ENCODE measurements at regions not wholly inside any gene's neighbourhood (a gene's known extent, or its start where the extent isn't known, plus 50 kb on each side); places are given as distances from the start of the nearest gene placed in this dataset.
"Not testable (repeated sequence)": the region's sequence is repeated elsewhere in the genome, so short reads cannot be mapped to it uniquely, and the experiment has no call there.

- Mint-ChIP-seq H3K9me3 (no peaks in the 10 kb centered on the region), H3K27ac (no peak overlapping the region), H3K4me1 (ENCODE audit: low read depth) (peaks cover 27% of the 10 kb centered on the region), H3K27me3 (peaks cover 5% of the 10 kb centered on the region), H3K4me3 (no peak overlapping the region), H3K36me3 (ENCODE audit: low read depth) (no peaks in the 10 kb centered on the region)
- intact Hi-C loops (cut with micrococcal nuclease): no loop called here
These were observed 59.6 kb upstream of the MAN2A1 start for GRCh38 chr5:109630093-109630492.

DNA sequence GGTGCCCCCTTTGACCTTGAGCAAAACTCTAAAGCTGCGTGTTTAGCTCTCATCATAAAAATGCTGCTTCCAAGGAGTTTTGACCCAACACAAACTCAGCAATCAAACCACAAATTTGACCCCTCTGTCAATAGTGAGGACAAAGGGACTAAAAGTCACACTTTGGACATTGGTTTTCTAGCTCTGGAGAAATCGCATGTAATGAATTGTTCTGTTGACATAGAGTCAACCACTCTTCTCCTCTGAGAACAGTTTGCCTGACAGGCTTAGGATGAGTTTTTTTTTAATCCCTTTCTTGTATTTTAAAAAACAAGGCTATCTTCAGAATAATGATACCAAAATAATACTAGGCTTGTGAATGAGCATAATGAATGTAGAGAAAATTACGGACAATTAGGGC is 61.1 kb upstream of the MAN2A1 start:
- H3K4me3 Mint-ChIP-seq: no peak overlapping the region
- H3K36me3 Mint-ChIP-seq (ENCODE audit: low read depth): no peaks in the 10 kb centered on the region
- peaks cover 6% of the 10 kb centered on the region for H3K27me3 Mint-ChIP-seq
- peaks cover 27% of the 10 kb centered on the region for H3K4me1 Mint-ChIP-seq (ENCODE audit: low read depth)
- H3K27ac Mint-ChIP-seq: no peak overlapping the region
- H3K9me3 Mint-ChIP-seq: no peaks in the 10 kb centered on the region
- intact Hi-C loops (cut with micrococcal nuclease): no loop called here

DNA sequence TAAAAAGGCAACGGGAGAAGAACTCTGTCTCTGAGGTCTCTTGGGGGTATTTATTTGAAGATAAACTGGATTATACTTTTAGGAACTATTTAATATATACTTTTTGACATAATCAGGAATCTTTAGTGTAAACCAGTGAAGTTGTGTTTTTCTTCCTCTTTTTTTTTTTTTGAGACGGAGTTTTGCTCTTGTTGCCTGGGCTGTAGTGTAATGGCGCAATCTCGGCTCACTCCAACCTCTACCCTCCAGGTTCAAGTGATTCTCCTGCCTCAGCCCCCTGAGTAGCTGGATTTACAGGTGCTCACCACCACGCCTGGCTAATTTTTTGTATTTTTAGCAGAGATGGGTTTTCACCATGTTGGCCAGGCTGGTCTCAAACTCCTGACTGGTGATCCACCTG is 68.5 kb upstream of the MAN2A1 start:
- H3K4me3 Mint-ChIP-seq; H3K9me3 Mint-ChIP-seq; H3K36me3 Mint-ChIP-seq (ENCODE audit: low read depth); H3K27ac Mint-ChIP-seq; H3K27me3 Mint-ChIP-seq: not testable (repeated sequence)
- intact Hi-C loops (cut with micrococcal nuclease): loop anchor here (2.0 kb wide), 1 partner anchor 16 kb away; no protein-coding TSS in a partner anchor
- peaks cover 21% of the 10 kb centered on the region for H3K4me1 Mint-ChIP-seq (ENCODE audit: low read depth)

DNA sequence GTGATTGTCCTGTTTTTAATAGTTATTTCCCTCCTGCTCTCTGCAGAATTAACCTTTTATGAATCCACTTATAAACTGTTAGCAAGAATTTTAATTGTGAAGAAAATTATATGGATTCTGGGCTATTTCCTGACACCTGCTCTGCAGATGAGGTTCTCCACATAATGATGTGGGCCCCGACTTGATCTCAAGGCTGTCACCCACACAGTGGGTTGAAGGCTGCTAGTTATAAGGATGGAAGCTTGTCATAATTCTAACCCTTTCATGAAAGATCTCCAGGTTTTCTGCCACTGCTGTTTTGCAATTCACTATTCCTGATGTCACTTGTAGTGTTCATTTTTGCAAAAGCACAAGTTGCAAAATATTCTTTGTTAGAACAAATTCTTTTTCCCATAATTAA is 69.1 kb upstream of the MAN2A1 start:
- intact Hi-C loops (cut with micrococcal nuclease): loop anchor here (2.0 kb wide), 1 partner anchor 16 kb away; no protein-coding TSS in a partner anchor
- Mint-ChIP-seq H3K9me3 (no peaks in the 10 kb centered on the region), H3K36me3 (ENCODE audit: low read depth) (no peaks in the 10 kb centered on the region), H3K4me3 (no peak overlapping the region), H3K4me1 (ENCODE audit: low read depth) (peaks cover 16% of the 10 kb centered on the region), H3K27me3 (peaks cover 4% of the 10 kb centered on the region), H3K27ac (no peak overlapping the region)

- Mint-ChIP-seq H3K36me3 (ENCODE audit: low read depth) (no peaks in the 10 kb centered on the region), H3K9me3 (no peaks in the 10 kb centered on the region), H3K27me3 (peaks cover 1% of the 10 kb centered on the region), H3K4me3 (no peak overlapping the region), H3K27ac (no peak overlapping the region), H3K4me1 (ENCODE audit: low read depth) (peaks cover 16% of the 10 kb centered on the region)
- intact Hi-C loops (cut with micrococcal nuclease): loop anchor here (2.0 kb wide), 1 partner anchor 17 kb away; no protein-coding TSS in a partner anchor
These were observed 70.1 kb upstream of the MAN2A1 start for GRCh38 chr5:109619606-109620005.

GRCh38 chr5:109619021-109619460 is 70.7 kb upstream of the MAN2A1 start:
- H3K4me3 Mint-ChIP-seq: no peak overlapping the region
- intact Hi-C loops (cut with micrococcal nuclease): no loop called here
- no peak overlapping the region for H3K27ac Mint-ChIP-seq

DNA sequence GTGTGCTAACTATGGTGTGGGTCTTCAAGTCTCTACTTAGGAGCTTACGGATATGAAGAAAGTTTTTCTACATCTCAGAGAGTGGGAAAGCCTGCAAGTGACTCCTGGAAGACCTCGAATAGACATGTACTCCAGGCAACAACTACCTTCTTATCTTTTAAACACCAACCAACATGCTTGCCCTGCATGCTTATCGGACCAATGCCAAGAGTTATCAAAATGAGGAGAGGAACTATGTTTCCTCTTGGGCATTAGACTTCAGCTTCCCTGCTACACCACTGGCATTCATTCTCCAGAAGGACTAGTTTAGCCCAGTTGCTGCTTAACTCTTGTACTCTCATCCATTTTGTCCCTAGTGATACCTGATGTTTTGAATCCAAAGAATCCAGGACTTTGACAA is 74.7 kb upstream of the MAN2A1 start:
- no peaks in the 10 kb centered on the region for H3K36me3 Mint-ChIP-seq (ENCODE audit: low read depth)
- H3K4me3 Mint-ChIP-seq: no peak overlapping the region
- peaks cover 8% of the 10 kb centered on the region for H3K9me3 Mint-ChIP-seq
- no peaks in the 10 kb centered on the region for H3K27me3 Mint-ChIP-seq
- intact Hi-C loops (cut with micrococcal nuclease): no loop called here
- no peak overlapping the region for H3K27ac Mint-ChIP-seq
- H3K4me1 Mint-ChIP-seq (ENCODE audit: low read depth): peaks cover 16% of the 10 kb centered on the region

More at GRCh38 chr5:109619021-109619460, 70.7 kb upstream of the MAN2A1 start:
- Mint-ChIP-seq H3K36me3 (ENCODE audit: low read depth) (no peaks in the 10 kb centered on the region), H3K4me1 (ENCODE audit: low read depth) (peaks cover 16% of the 10 kb centered on the region), H3K27me3 (no peaks in the 10 kb centered on the region), H3K9me3 (no peaks in the 10 kb centered on the region)

DNA sequence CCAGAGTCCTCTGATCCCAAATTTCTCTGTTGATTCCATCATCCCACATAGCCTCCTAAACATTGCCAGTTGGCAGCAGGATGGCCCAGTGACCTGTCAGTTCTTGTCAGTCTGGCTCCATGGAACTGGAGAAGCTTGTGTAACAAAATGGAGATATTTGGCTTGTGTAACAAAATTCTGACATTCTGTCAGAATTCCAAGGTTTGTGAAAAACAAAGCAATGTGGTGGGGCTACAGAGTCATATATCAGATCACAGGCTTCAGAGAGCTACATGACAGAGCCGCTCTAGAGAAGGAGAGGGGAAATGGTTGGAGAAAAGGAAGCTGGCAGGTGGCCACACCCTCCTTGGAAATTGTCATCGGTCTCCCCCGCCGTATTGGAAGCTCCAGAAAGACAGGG is 75.4 kb upstream of the MAN2A1 start:
- no peak overlapping the region for H3K27ac Mint-ChIP-seq
- no peak overlapping the region for H3K4me3 Mint-ChIP-seq
- H3K9me3 Mint-ChIP-seq: peaks cover 8% of the 10 kb centered on the region
- H3K27me3 Mint-ChIP-seq: no peaks in the 10 kb centered on the region
- no peaks in the 10 kb centered on the region for H3K36me3 Mint-ChIP-seq (ENCODE audit: low read depth)
- peaks cover 13% of the 10 kb centered on the region for H3K4me1 Mint-ChIP-seq (ENCODE audit: low read depth)
- intact Hi-C loops (cut with micrococcal nuclease): no loop called here

GRCh38 chr5:109612278-109612905 is 77.3 kb upstream of the MAN2A1 start:
- H3K9me3 Mint-ChIP-seq: peaks cover 8% of the 10 kb centered on the region
- intact Hi-C loops (cut with micrococcal nuclease): no loop called here
- H3K36me3 Mint-ChIP-seq (ENCODE audit: low read depth): no peaks in the 10 kb centered on the region
- H3K4me1 Mint-ChIP-seq (ENCODE audit: low read depth): no peaks in the 10 kb centered on the region
- no peaks in the 10 kb centered on the region for H3K27me3 Mint-ChIP-seq
- H3K27ac Mint-ChIP-seq: no peak overlapping the region
- H3K4me3 Mint-ChIP-seq: no peak overlapping the region

GRCh38 chr5:109611505-109611904 is 78.2 kb upstream of the MAN2A1 start:
- H3K9me3 Mint-ChIP-seq: peaks cover 8% of the 10 kb centered on the region
- no peaks in the 10 kb centered on the region for H3K36me3 Mint-ChIP-seq (ENCODE audit: low read depth)
- H3K4me1 Mint-ChIP-seq (ENCODE audit: low read depth): no peaks in the 10 kb centered on the region
- no peak overlapping the region for H3K4me3 Mint-ChIP-seq
- H3K27me3 Mint-ChIP-seq: no peaks in the 10 kb centered on the region
- intact Hi-C loops (cut with micrococcal nuclease): no loop called here
- no peak overlapping the region for H3K27ac Mint-ChIP-seq

DNA sequence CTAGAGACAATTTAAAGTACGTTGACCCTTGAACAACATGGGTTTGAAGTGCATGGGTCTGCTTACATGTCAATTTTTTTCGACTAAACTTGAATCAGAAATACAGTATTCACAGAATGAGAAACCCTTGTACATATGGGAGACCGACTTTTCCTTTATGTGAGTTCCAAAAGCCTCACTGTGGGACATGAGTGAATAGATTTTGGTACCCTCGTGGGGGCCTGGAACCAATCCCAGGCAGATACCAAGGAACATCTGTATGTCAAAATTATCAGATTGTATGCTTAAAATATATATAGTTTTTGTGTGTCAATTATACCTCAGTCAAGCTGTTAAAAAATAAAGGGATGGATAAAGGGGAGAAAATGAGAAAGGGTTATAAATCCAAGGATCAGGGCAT is 78.7 kb upstream of the MAN2A1 start:
- no peaks in the 10 kb centered on the region for H3K36me3 Mint-ChIP-seq (ENCODE audit: low read depth)
- H3K27me3 Mint-ChIP-seq: no peaks in the 10 kb centered on the region
- H3K27ac Mint-ChIP-seq: no peak overlapping the region
- no peak overlapping the region for H3K4me3 Mint-ChIP-seq
- intact Hi-C loops (cut with micrococcal nuclease): no loop called here
- H3K4me1 Mint-ChIP-seq (ENCODE audit: low read depth): no peaks in the 10 kb centered on the region
- H3K9me3 Mint-ChIP-seq: peaks cover 8% of the 10 kb centered on the region

DNA sequence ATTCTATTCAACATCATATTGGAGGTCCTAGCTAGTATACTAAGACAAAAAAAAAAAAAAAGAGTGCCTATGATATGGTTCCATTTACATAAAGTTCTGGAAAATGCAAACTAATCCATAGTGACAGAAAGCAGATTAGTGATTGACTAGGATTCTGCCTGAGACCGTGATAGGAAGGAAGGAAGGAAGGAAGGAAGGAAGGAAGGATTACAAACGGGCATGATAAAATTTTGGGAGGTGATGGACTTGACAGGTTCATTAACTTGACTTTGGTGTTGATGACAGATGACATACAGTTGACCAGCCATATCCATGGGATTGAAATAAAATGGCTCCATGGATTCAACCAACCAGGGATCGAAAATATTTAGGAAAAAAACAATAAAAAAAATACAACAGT is 79.1 kb upstream of the MAN2A1 start:
- no peaks in the 10 kb centered on the region for H3K4me1 Mint-ChIP-seq (ENCODE audit: low read depth)
- intact Hi-C loops (cut with micrococcal nuclease): no loop called here
- peaks cover 8% of the 10 kb centered on the region for H3K9me3 Mint-ChIP-seq
- H3K4me3 Mint-ChIP-seq: no peak overlapping the region
- H3K27ac Mint-ChIP-seq: no peak overlapping the region
- no peaks in the 10 kb centered on the region for H3K36me3 Mint-ChIP-seq (ENCODE audit: low read depth)
- no peaks in the 10 kb centered on the region for H3K27me3 Mint-ChIP-seq

GRCh38 chr5:109605207-109605730 is 84.5 kb upstream of the MAN2A1 start:
- Mint-ChIP-seq H3K27me3 (no peaks in the 10 kb centered on the region), H3K4me3 (no peak overlapping the region), H3K4me1 (ENCODE audit: low read depth) (no peaks in the 10 kb centered on the region), H3K27ac (no peak overlapping the region), H3K36me3 (ENCODE audit: low read depth) (no peaks in the 10 kb centered on the region), H3K9me3 (peaks cover 2% of the 10 kb centered on the region)
- intact Hi-C loops (cut with micrococcal nuclease): no loop called here

DNA sequence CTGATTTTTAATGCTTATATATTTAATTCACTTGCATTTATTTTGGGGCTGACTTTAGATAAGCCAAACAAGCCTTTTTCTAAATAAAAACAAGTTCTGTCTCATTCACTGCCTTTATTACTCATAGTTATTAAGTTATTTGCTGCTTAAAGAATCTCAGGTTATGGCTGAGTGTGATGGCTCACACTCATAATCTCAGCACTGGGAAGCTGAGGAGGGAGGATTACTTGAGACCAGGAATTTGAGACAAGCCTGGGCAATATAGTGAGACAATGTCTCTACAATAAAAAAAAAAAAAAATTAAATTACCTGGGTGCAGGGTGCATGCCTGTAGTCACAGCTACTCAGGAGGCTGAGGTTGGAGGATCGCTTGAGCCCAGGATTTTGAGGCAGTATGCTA is 85.0 kb upstream of the MAN2A1 start:
- Mint-ChIP-seq H3K36me3 (ENCODE audit: low read depth) (no peaks in the 10 kb centered on the region), H3K4me1 (ENCODE audit: low read depth) (no peaks in the 10 kb centered on the region), H3K4me3 (no peak overlapping the region)

GRCh38 chr5:109601736-109602135 is 88.0 kb upstream of the MAN2A1 start:
- intact Hi-C loops (cut with micrococcal nuclease): no loop called here
- no peak overlapping the region for H3K4me3 Mint-ChIP-seq
- no peaks in the 10 kb centered on the region for H3K36me3 Mint-ChIP-seq (ENCODE audit: low read depth)
- no peaks in the 10 kb centered on the region for H3K27me3 Mint-ChIP-seq
- no peaks in the 10 kb centered on the region for H3K9me3 Mint-ChIP-seq
- no peaks in the 10 kb centered on the region for H3K4me1 Mint-ChIP-seq (ENCODE audit: low read depth)
- H3K27ac Mint-ChIP-seq: no peak overlapping the region

More for the DNA sequence above, 85.0 kb upstream of the MAN2A1 start:
- Mint-ChIP-seq H3K27ac (no peak overlapping the region), H3K27me3 (no peaks in the 10 kb centered on the region), H3K9me3 (no peaks in the 10 kb centered on the region)
- intact Hi-C loops (cut with micrococcal nuclease): no loop called here

All from dendritic cell treated with granulocyte-macrophage colony-stimulating factor and Interleukin-4, amounts not matched to agents 40 ng/mL and 50 ng/mL, for 4 days (primary cell).